Natural killer cell (primary cell): ENCODE measurements at regions not wholly inside any gene's neighbourhood (a gene's known extent, or its start where the extent isn't known, plus 50 kb on each side); places are given as distances from the start of the nearest gene placed in this dataset.
A peak's percentile ranks its signal among the peaks of the same experiment; 100 is the strongest.

Experiments
- ATAC-seq, 3 donors: fragments of 150-1000 bp in 2 of 3; fragments of 200-7000 bp in 1 of 3; cut with Tn5 transposase; 1 replicate in 1 of 3; 2 replicates in 2 of 3; pipeline ENCODE4 v1.10.0; 2021; ENCODE audit warnings: mild to moderate bottlenecking in 2 of 3, moderate library complexity in 2 of 3
- DNase-seq, 2 donors: peaks; one replicate each; pipeline versions ENCODE4 v3.0.0 to v3.0.0-alpha.2; 2013 to 2021; ENCODE audit warnings: mixed read lengths in 1 of 2
- H3K27ac ChIP-seq: one replicate; pipeline ENCODE4 v1.5.1; 2013; ENCODE audit warnings: mild to moderate bottlenecking, low read length
- H3K27me3 ChIP-seq: one replicate; pipeline ENCODE4 v1.6.1; 2013; ENCODE audit warnings: low read length; ENCODE audit not compliant: control insufficient read depth, insufficient read depth
- H3K36me3 ChIP-seq: one replicate; pipeline ENCODE4 v1.6.1; 2013; ENCODE audit warnings: low read length; ENCODE audit not compliant: control insufficient read depth, insufficient read depth
- H3K4me1 ChIP-seq: one replicate; pipeline ENCODE4 v1.6.1; 2013; ENCODE audit warnings: low read length; ENCODE audit not compliant: control insufficient read depth, insufficient read depth
- H3K4me3 ChIP-seq: one replicate; pipeline ENCODE4 v1.5.1; 2013; ENCODE audit warnings: low read length
- H3K9me3 ChIP-seq: one replicate; pipeline ENCODE4 v1.6.1; 2013; ENCODE audit warnings: low read length; ENCODE audit not compliant: control insufficient read depth, insufficient read depth
- H3K27ac Mint-ChIP-seq, 2 donors: one replicate each; pipeline ENCODE4 v1.8.0; 2022; ENCODE audit warnings: mild to moderate bottlenecking in 2 of 2, mixed read lengths in 2 of 2, moderate library complexity in 1 of 2
- H3K27me3 Mint-ChIP-seq, 2 donors: one replicate each; pipeline ENCODE4 v1.8.0; 2022; ENCODE audit warnings: low read depth in 2 of 2, mixed read lengths in 2 of 2
- H3K36me3 Mint-ChIP-seq: one replicate; pipeline ENCODE4 v1.8.0; 2022; ENCODE audit warnings: mixed read lengths
- H3K4me1 Mint-ChIP-seq, 2 donors: one replicate each; pipeline ENCODE4 v1.8.0; 2022; ENCODE audit warnings: mixed read lengths in 2 of 2
- H3K4me3 Mint-ChIP-seq: one replicate; pipeline ENCODE4 v1.8.0; 2022; ENCODE audit warnings: mild to moderate bottlenecking, moderate library complexity, mixed read lengths
- H3K9me3 Mint-ChIP-seq, 2 donors: one replicate each; pipeline ENCODE4 v1.8.0; 2022; ENCODE audit warnings: mixed read lengths in 2 of 2
- WGBS: methylation state at CpG from one replicate; pipeline ENCODE4 v1.1.7; 2013; ENCODE audit warnings: missing lambda C conversion rate; ENCODE audit not compliant: insufficient coverage; 5-methylcytosine and 5-hydroxymethylcytosine counted together
- intact Hi-C: fragments of 100-400 bp; cut with micrococcal nuclease; formaldehyde crosslinking; loops from one replicate; pipeline ENCODE4 v1.14.2; 2022
- TF ChIP-seq, protein P1 (sequence below): fragments of 200-600 bp; IDR thresholded peaks from one replicate; pipeline ENCODE4 v1.8.0; 2022; ENCODE audit warnings: antibody characterized with exemption

DNA sequence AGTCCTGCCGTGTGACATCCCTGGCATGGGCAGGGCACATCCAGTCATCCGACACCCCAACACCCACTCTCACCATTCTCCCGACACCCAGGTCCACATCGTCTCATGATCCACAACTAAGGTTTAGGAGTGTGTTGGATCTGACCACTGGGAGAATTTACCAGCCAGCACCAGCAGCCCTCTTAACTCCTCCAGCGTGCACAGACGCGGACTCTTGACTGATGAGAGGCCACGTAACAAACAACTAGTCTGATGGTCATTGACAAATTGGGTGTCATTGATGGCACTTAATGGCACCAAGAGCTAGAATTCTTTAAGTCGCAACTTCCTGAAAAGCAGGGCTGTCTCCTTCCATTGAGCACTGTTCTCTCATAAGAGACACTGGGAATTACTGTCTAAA is 203.0 kb upstream of the SFSWAP start:
- Mint-ChIP-seq H3K36me3 (no peaks in the 10 kb centered on the region), H3K27me3 (peaks cover 0 to 10% of the 10 kb centered on the region in 2 donors)
- TF ChIP-seq, protein P1, sequence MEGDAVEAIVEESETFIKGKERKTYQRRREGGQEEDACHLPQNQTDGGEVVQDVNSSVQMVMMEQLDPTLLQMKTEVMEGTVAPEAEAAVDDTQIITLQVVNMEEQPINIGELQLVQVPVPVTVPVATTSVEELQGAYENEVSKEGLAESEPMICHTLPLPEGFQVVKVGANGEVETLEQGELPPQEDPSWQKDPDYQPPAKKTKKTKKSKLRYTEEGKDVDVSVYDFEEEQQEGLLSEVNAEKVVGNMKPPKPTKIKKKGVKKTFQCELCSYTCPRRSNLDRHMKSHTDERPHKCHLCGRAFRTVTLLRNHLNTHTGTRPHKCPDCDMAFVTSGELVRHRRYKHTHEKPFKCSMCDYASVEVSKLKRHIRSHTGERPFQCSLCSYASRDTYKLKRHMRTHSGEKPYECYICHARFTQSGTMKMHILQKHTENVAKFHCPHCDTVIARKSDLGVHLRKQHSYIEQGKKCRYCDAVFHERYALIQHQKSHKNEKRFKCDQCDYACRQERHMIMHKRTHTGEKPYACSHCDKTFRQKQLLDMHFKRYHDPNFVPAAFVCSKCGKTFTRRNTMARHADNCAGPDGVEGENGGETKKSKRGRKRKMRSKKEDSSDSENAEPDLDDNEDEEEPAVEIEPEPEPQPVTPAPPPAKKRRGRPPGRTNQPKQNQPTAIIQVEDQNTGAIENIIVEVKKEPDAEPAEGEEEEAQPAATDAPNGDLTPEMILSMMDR = no peak

DNA sequence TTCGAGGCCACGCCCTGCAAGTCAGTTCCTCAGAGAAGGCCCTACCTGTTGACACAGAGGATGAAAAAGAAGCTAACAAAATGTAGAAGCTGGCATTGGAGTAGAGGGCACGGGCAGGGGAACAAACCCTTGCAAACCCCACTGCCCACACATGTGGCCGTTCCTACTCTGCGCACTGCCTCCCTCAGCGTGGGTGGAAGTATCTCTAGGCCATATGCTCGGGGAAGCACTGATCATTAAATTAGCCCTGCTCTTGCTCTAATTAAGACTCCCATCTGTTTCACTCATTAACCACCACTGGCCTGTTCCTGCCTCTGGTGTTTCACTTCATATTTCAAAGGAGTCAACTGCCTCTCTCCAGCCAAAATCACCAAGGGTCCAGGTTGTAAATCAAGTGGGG is 201.2 kb upstream of the SFSWAP start:
- H3K27me3 Mint-ChIP-seq = peaks cover 0 to 10% of the 10 kb centered on the region in 2 donors
- peaks cover 11 to 28% of the 10 kb centered on the region in 2 donors for H3K4me1 Mint-ChIP-seq
- TF ChIP-seq, protein P1 = no peak
- DNase-seq = no peak
- ATAC-seq = no peak
- Histone ChIP-seq H3K27me3 (no peaks in the 10 kb centered on the region), H3K9me3 (no peaks in the 10 kb centered on the region), H3K4me1 (peaks cover 29% of the 10 kb centered on the region), H3K4me3 (no peak overlapping the region), H3K27ac (no peak overlapping the region), H3K36me3 (no peaks in the 10 kb centered on the region)
- no peak overlapping the region for H3K4me3 Mint-ChIP-seq
- intact Hi-C loops = no loop called here
- WGBS = 79% methylated on average over 7 of the region's 7 CpGs
- no peak overlapping the region for H3K27ac Mint-ChIP-seq
- H3K36me3 Mint-ChIP-seq = no peaks in the 10 kb centered on the region
- H3K9me3 Mint-ChIP-seq = no peaks in the 10 kb centered on the region

More for the DNA sequence above, 203.0 kb upstream of the SFSWAP start:
- Histone ChIP-seq H3K27ac (no peak overlapping the region), H3K9me3 (no peaks in the 10 kb centered on the region), H3K4me1 (peaks cover 29% of the 10 kb centered on the region), H3K36me3 (no peaks in the 10 kb centered on the region), H3K27me3 (no peaks in the 10 kb centered on the region), H3K4me3 (no peak overlapping the region)
- ATAC-seq (no peak), DNase-seq (no peak)
- H3K4me3 Mint-ChIP-seq = no peak overlapping the region
- intact Hi-C loops = no loop called here
- 84% methylated on average over 9 of the region's 9 CpGs for WGBS
- no peak overlapping the region for H3K27ac Mint-ChIP-seq
- peaks cover 11 to 28% of the 10 kb centered on the region in 2 donors for H3K4me1 Mint-ChIP-seq
- H3K9me3 Mint-ChIP-seq = no peaks in the 10 kb centered on the region

- no peak overlapping the region for H3K27ac ChIP-seq
- DNase-seq (no peak), ATAC-seq (no peak)
- intact Hi-C loops = no loop called here
- TF ChIP-seq, protein P1 = no peak
- H3K27me3 ChIP-seq = no peaks in the 10 kb centered on the region
- H3K9me3 Mint-ChIP-seq = no peaks in the 10 kb centered on the region
- H3K4me3 Mint-ChIP-seq = no peak overlapping the region
- H3K36me3 Mint-ChIP-seq = no peaks in the 10 kb centered on the region
- H3K27ac Mint-ChIP-seq = peak overlapping the region in 1 of 2 donors; percentile 86
- H3K36me3 ChIP-seq = no peaks in the 10 kb centered on the region
- 96% methylated on average over 4 of the region's 4 CpGs for WGBS
- H3K4me3 ChIP-seq = no peak overlapping the region
- peaks cover 29% of the 10 kb centered on the region for H3K4me1 ChIP-seq
- no peaks in the 10 kb centered on the region for H3K9me3 ChIP-seq
- peaks cover 0 to 10% of the 10 kb centered on the region in 2 donors for H3K27me3 Mint-ChIP-seq
- H3K4me1 Mint-ChIP-seq = peaks cover 11 to 28% of the 10 kb centered on the region in 2 donors
Observed at GRCh38 chr12:131510431-131510830, 200.5 kb upstream of the SFSWAP start.

GRCh38 chr12:131511391-131511802 is 199.5 kb upstream of the SFSWAP start:
- H3K4me3 Mint-ChIP-seq = peak overlapping the region; percentile 15
- ATAC-seq (peak; percentile 83 to 97 (median 94)), DNase-seq (peak; percentile 33 to 72)
- H3K27ac Mint-ChIP-seq = peak overlapping the region; percentile 82 to 86
- intact Hi-C loops = no loop called here
- H3K36me3 ChIP-seq = no peaks in the 10 kb centered on the region
- peaks cover 0 to 13% of the 10 kb centered on the region in 2 donors for H3K27me3 Mint-ChIP-seq
- peaks cover 24% of the 10 kb centered on the region for H3K4me1 ChIP-seq
- H3K9me3 Mint-ChIP-seq = peaks cover 2 to 3% of the 10 kb centered on the region in 2 donors
- H3K4me3 ChIP-seq = no peak overlapping the region
- peak overlapping the region; percentile 46 for H3K27ac ChIP-seq
- H3K27me3 ChIP-seq = no peaks in the 10 kb centered on the region
- TF ChIP-seq, protein P1 = no peak
- H3K4me1 Mint-ChIP-seq = peaks cover 11 to 25% of the 10 kb centered on the region in 2 donors
- H3K9me3 ChIP-seq = peaks cover 5% of the 10 kb centered on the region
- H3K36me3 Mint-ChIP-seq = no peaks in the 10 kb centered on the region
- 20% methylated on average over 7 of the region's 7 CpGs for WGBS
